SK-MEL-5 (cell line): ENCODE measurements at regions not wholly inside any gene's neighbourhood (a gene's known extent, or its start where the extent isn't known, plus 50 kb on each side); places are given as distances from the start of the nearest gene placed in this dataset.
A peak's percentile ranks its signal among the peaks of the same experiment; 100 is the strongest.

Experiments used
- DNase-seq: peaks from one replicate; pipeline ENCODE4 v3.0.0-alpha.2; 2016; ENCODE audit warnings: low read depth, low spot score
- in situ Hi-C: cut with HindIII; loops from 2 replicates; pipeline ENCODE4 v1.10.0; 2016; ENCODE audit warnings: low sequenced_read_pairs, high pct_unique_total_duplicates, low pct_unique_long_range_greater_than_20kb

- DNase-seq, result peak; percentile 28
- in situ Hi-C loops, result no loop called here
Observed at GRCh38 chr13:29713839-29714238, 118.4 kb upstream of the SLC7A1 start.

GRCh38 chr13:29711776-29712175 is 116.3 kb upstream of the SLC7A1 start:
- DNase-seq, result no peak
- in situ Hi-C loops, result no loop called here

- in situ Hi-C loops, result no loop called here
Observed at GRCh38 chr13:29710511-29710910, 115.0 kb upstream of the SLC7A1 start.

GRCh38 chr13:29709407-29710069 is 114.0 kb upstream of the SLC7A1 start:
- in situ Hi-C loops, result no loop called here
- DNase-seq, result no peak

More at GRCh38 chr13:29710511-29710910, 115.0 kb upstream of the SLC7A1 start:
- DNase-seq, result no peak

GRCh38 chr13:29707876-29708543 is 112.5 kb upstream of the SLC7A1 start:
- in situ Hi-C loops, result no loop called here
- peak; percentile 81 for DNase-seq

- in situ Hi-C loops, result no loop called here
- DNase-seq, result no peak
Observed at GRCh38 chr13:29706923-29707322, 111.4 kb upstream of the SLC7A1 start.

- no peak for DNase-seq
- in situ Hi-C loops, result no loop called here
Observed at GRCh38 chr13:29704648-29705047, 109.2 kb upstream of the SLC7A1 start.

- no peak for DNase-seq
- in situ Hi-C loops, result no loop called here
Observed at GRCh38 chr13:29703421-29703820, 107.9 kb upstream of the SLC7A1 start.

GRCh38 chr13:29702912-29703351 is 107.4 kb upstream of the SLC7A1 start:
- in situ Hi-C loops, result no loop called here
- no peak for DNase-seq

GRCh38 chr13:29698106-29698505 is 102.6 kb upstream of the SLC7A1 start:
- DNase-seq, result no peak
- in situ Hi-C loops, result no loop called here

- DNase-seq, result no peak
- in situ Hi-C loops, result no loop called here
Observed at GRCh38 chr13:29696606-29697005, 101.1 kb upstream of the SLC7A1 start.

GRCh38 chr13:29693275-29693945 is 97.9 kb upstream of the SLC7A1 start:
- in situ Hi-C loops, result no loop called here

GRCh38 chr13:29689548-29689947 is 94.1 kb upstream of the SLC7A1 start:
- DNase-seq, result no peak
- in situ Hi-C loops, result no loop called here

More at GRCh38 chr13:29693275-29693945, 97.9 kb upstream of the SLC7A1 start:
- no peak for DNase-seq

- in situ Hi-C loops, result no loop called here
- DNase-seq, result no peak
Observed at GRCh38 chr13:29688193-29688592, 92.7 kb upstream of the SLC7A1 start.

- in situ Hi-C loops, result no loop called here
- peak; percentile 25 for DNase-seq
Observed at GRCh38 chr13:29684441-29684840, 89.0 kb upstream of the SLC7A1 start.

- in situ Hi-C loops, result no loop called here
- DNase-seq, result no peak
Observed at GRCh38 chr13:29683041-29683440, 87.6 kb upstream of the SLC7A1 start.

- no peak for DNase-seq
- in situ Hi-C loops, result no loop called here
Observed at GRCh38 chr13:29681864-29682263, 86.4 kb upstream of the SLC7A1 start.

- DNase-seq, result peak; percentile 49
- in situ Hi-C loops, result no loop called here
Observed at GRCh38 chr13:29679396-29680053, 84.0 kb upstream of the SLC7A1 start.
